ENCODE measurements at regions not wholly inside any gene's neighbourhood (a gene's known extent, or its start where the extent isn't known, plus 50 kb on each side); places are given as distances from the start of the nearest gene placed in this dataset.

DNA sequence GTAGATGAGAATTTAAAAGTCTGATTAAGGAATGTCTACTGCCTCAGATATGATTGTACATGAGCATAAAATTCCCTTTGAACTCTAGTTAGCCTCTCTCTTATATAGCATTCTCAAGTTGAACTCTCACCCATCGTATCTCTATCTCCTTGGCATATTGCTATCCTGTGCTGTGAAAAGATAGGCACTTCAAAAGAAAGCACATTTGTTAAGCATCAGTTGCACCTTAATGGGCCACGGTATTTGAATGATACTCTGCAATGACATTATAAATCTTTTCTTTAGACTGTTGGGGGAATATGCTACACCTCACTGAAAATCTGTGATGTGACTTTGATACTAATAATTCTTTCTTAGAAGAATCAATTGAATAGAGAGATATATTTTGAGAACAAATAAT is 570.7 kb downstream of the JRKL start:
- Histone ChIP-seq H3K4me3 (no peak overlapping the region), H3K27me3 (no peaks in the 10 kb centered on the region), H3K36me3 (no peaks in the 10 kb centered on the region), H3K27ac (no peak overlapping the region), H3K4me1 (no peaks in the 10 kb centered on the region), H3K9me3 (no peaks in the 10 kb centered on the region)
- TF ChIP-seq EP300 (IDR thresholded peaks at IDR 0.05) (no peak), POLR2A (IDR thresholded peaks at IDR 0.05) (no peak), POLR2AphosphoS5 (IDR thresholded peaks at IDR 0.05) (no peak)
- TF ChIP-seq, protein P1, sequence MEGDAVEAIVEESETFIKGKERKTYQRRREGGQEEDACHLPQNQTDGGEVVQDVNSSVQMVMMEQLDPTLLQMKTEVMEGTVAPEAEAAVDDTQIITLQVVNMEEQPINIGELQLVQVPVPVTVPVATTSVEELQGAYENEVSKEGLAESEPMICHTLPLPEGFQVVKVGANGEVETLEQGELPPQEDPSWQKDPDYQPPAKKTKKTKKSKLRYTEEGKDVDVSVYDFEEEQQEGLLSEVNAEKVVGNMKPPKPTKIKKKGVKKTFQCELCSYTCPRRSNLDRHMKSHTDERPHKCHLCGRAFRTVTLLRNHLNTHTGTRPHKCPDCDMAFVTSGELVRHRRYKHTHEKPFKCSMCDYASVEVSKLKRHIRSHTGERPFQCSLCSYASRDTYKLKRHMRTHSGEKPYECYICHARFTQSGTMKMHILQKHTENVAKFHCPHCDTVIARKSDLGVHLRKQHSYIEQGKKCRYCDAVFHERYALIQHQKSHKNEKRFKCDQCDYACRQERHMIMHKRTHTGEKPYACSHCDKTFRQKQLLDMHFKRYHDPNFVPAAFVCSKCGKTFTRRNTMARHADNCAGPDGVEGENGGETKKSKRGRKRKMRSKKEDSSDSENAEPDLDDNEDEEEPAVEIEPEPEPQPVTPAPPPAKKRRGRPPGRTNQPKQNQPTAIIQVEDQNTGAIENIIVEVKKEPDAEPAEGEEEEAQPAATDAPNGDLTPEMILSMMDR (IDR thresholded peaks at IDR 0.05) = no peak
- WGBS, 2 donors = 70 to 85% methylated on average over 2 of the region's 2 CpGs
- intact Hi-C loops (cut with DNase I) = no loop called here
- DNase-seq = no peak

DNA sequence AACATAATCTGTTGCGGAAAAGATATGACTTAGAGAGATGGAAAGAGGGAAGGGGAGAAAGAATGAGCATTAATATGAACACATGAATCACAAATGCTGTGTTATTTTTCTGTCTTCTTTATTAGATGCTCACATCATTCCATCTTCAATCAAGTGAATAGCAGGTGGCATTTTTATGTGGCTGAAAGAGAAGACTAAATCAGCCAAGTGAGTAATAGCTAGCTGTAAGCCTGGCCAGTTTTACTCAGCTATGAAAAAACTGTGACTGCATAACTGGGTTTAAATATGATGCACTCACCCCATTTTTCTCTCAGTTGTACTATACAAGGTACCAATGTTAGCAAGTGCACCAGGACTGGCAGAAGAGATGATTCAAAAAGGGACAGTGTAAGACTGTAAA is 571.1 kb downstream of the JRKL start:
- WGBS, 2 donors = 92 to 94% methylated on average over 1 of the region's 1 CpG
- TF ChIP-seq, protein P1 (IDR thresholded peaks at IDR 0.05) = no peak
- TF ChIP-seq EP300 (IDR thresholded peaks at IDR 0.05) (no peak), POLR2A (IDR thresholded peaks at IDR 0.05) (no peak), POLR2AphosphoS5 (IDR thresholded peaks at IDR 0.05) (no peak)

DNA sequence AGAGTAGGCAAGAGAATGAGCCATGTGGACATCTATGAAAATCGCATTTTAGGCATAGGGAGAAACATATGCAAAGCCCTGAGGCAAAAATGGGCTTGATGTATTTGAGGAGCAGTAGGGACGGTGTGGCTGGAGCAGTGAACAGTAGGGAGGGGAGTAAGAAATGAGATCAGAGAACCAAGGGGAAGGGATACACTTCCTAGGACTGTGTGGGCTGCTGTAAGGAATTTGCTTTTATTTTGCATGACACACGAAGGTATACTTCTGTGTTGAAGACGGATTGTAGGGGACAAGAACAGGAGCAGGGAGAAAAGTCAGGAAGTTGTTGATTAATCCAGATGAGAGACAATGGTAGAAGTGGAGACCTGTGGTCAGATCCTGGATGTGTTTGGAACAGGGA is 572.1 kb downstream of the JRKL start:
- WGBS, 2 donors = 77 to 85% methylated on average over 4 of the region's 4 CpGs
- Histone ChIP-seq H3K9me3 (no peaks in the 10 kb centered on the region), H3K4me3 (no peak overlapping the region), H3K4me1 (no peaks in the 10 kb centered on the region), H3K36me3 (no peaks in the 10 kb centered on the region), H3K27me3 (no peaks in the 10 kb centered on the region), H3K27ac (no peak overlapping the region)
- intact Hi-C loops (cut with DNase I) = no loop called here
- TF ChIP-seq POLR2AphosphoS5 (IDR thresholded peaks at IDR 0.05) = no peak
- TF ChIP-seq, protein P1 (IDR thresholded peaks at IDR 0.05) = no peak
- TF ChIP-seq EP300 (IDR thresholded peaks at IDR 0.05) = no peak
- no peak for TF ChIP-seq POLR2A (IDR thresholded peaks at IDR 0.05)
- no peak for DNase-seq

More for the DNA sequence above, 571.1 kb downstream of the JRKL start:
- intact Hi-C loops (cut with DNase I) = no loop called here
- H3K27me3 ChIP-seq = no peaks in the 10 kb centered on the region
- H3K27ac ChIP-seq = no peak overlapping the region
- H3K9me3 ChIP-seq = no peaks in the 10 kb centered on the region
- no peak for DNase-seq
- no peak overlapping the region for H3K4me3 ChIP-seq
- no peaks in the 10 kb centered on the region for H3K36me3 ChIP-seq
- no peaks in the 10 kb centered on the region for H3K4me1 ChIP-seq

DNA sequence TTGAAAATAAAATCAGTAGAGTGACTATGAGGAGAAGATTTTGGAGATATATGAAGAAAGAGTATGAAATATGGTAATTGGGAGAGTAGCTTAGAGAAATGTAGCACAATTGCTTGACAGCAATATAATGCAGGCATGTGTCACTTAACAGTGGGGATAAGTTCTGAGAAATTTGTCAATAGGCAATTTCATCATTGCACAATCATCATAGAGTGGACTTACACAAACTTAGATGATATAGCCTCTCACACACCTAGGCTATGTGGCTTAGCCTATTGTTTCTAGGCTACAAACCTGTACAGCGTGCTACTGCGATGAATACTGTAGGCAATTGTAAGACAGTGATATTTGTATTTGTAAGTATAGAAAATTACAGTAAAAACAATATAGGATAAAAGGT is 573.6 kb downstream of the JRKL start:
- H3K27ac ChIP-seq = no peak overlapping the region
- WGBS, 2 donors = 90 to 93% methylated on average over 2 of the region's 2 CpGs
- H3K9me3 ChIP-seq = no peaks in the 10 kb centered on the region
- intact Hi-C loops (cut with DNase I) = no loop called here
- TF ChIP-seq EP300 (IDR thresholded peaks at IDR 0.05) (no peak), POLR2A (IDR thresholded peaks at IDR 0.05) (no peak), POLR2AphosphoS5 (IDR thresholded peaks at IDR 0.05) (no peak)
- TF ChIP-seq, protein P1 (IDR thresholded peaks at IDR 0.05) = no peak
- H3K36me3 ChIP-seq = no peaks in the 10 kb centered on the region
- DNase-seq = no peak
- H3K27me3 ChIP-seq = no peaks in the 10 kb centered on the region
- H3K4me1 ChIP-seq = no peaks in the 10 kb centered on the region
- no peak overlapping the region for H3K4me3 ChIP-seq

DNA sequence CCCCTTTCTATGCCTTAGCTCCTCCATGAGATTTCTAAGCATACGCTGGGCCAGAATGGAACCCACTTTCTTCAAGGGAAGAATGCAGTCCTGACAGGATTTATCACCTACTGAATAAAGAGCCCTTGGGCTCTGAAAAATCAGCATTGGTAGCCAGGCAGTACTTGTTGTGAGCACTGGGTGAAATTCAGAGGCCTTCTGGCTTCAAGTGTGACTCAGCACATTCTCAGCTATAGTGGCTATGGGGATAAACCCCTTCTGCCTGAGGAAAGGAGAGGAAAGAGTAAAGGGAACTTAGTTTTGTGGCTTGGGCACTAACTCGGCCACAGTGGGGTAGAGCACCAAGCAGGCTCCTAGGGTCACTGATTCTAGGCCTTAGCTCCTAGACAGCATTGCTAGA is 574.8 kb downstream of the JRKL start:
- H3K4me3 ChIP-seq = no peak overlapping the region
- no peaks in the 10 kb centered on the region for H3K9me3 ChIP-seq
- H3K4me1 ChIP-seq = no peaks in the 10 kb centered on the region
- H3K27ac ChIP-seq = no peak overlapping the region
- 77 to 91% methylated on average over 2 of the region's 2 CpGs for WGBS, 2 donors
- H3K36me3 ChIP-seq = no peaks in the 10 kb centered on the region
- DNase-seq = no peak
- no peaks in the 10 kb centered on the region for H3K27me3 ChIP-seq
- intact Hi-C loops (cut with DNase I) = no loop called here
- TF ChIP-seq POLR2AphosphoS5 (IDR thresholded peaks at IDR 0.05) (no peak), EP300 (IDR thresholded peaks at IDR 0.05) (no peak), POLR2A (IDR thresholded peaks at IDR 0.05) (no peak)
- TF ChIP-seq, protein P1 (IDR thresholded peaks at IDR 0.05) = no peak

All from sigmoid colon (tissue), 6 donors.